Stimulated activated naive CD4-positive, alpha-beta T cell (primary cell): ENCODE measurements at regions not wholly inside any gene's neighbourhood (a gene's known extent, or its start where the extent isn't known, plus 50 kb on each side); places are given as distances from the start of the nearest gene placed in this dataset.
"Not testable (repeated sequence)": the region's sequence is repeated elsewhere in the genome, so short reads cannot be mapped to it uniquely, and the experiment has no call there.

Experiments used
- DNase-seq, 6 experiments: peaks; one replicate each; lab custom pipeline; 2025; lab: John Stamatoyannopoulos, UW

- DNase-seq, result no peak
Observed at GRCh38 chr2:186299610-186300009, 186.4 kb upstream of the ZC3H15 start.

- no peak for DNase-seq
Observed at GRCh38 chr2:186302263-186302662, 183.8 kb upstream of the ZC3H15 start.

- DNase-seq, result no peak
Observed at GRCh38 chr2:186303091-186303490, 183.0 kb upstream of the ZC3H15 start.

- no peak for DNase-seq
Observed at GRCh38 chr2:186304064-186304463, 182.0 kb upstream of the ZC3H15 start.

- no peak for DNase-seq
Observed at GRCh38 chr2:186306754-186307153, 179.3 kb upstream of the ZC3H15 start.

GRCh38 chr2:186307871-186308270 is 178.2 kb upstream of the ZC3H15 start:
- DNase-seq, result no peak

GRCh38 chr2:186308347-186308746 is 177.7 kb upstream of the ZC3H15 start:
- DNase-seq, result no peak

GRCh38 chr2:186309901-186310300 is 176.2 kb upstream of the ZC3H15 start:
- no peak for DNase-seq

GRCh38 chr2:186319105-186319504 is 167.0 kb upstream of the ZC3H15 start:
- DNase-seq, result no peak

- DNase-seq, result no peak
Observed at GRCh38 chr2:186325827-186326535, 160.1 kb upstream of the ZC3H15 start.

GRCh38 chr2:186327251-186327868 is 158.7 kb upstream of the ZC3H15 start:
- DNase-seq, result no peak

GRCh38 chr2:186328838-186329237 is 157.2 kb upstream of the ZC3H15 start:
- no peak for DNase-seq

GRCh38 chr2:186330050-186330449 is 156.0 kb upstream of the ZC3H15 start:
- no peak for DNase-seq

- DNase-seq, result no peak
Observed at GRCh38 chr2:186339716-186340115, 146.3 kb upstream of the ZC3H15 start.

GRCh38 chr2:186342029-186342428 is 144.0 kb upstream of the ZC3H15 start:
- DNase-seq, result no peak

GRCh38 chr2:186345745-186346144 is 140.3 kb upstream of the ZC3H15 start:
- no peak for DNase-seq

GRCh38 chr2:186346216-186346615 is 139.8 kb upstream of the ZC3H15 start:
- no peak for DNase-seq

- no peak for DNase-seq
Observed at GRCh38 chr2:186347472-186347871, 138.6 kb upstream of the ZC3H15 start.

GRCh38 chr2:186348200-186348599 is 137.9 kb upstream of the ZC3H15 start:
- DNase-seq, result no peak

GRCh38 chr2:186349508-186349907 is 136.6 kb upstream of the ZC3H15 start:
- no peak for DNase-seq

- not testable (repeated sequence) for DNase-seq
Observed at GRCh38 chr2:186354160-186354559, 131.9 kb upstream of the ZC3H15 start.

GRCh38 chr2:186365406-186365805 is 120.7 kb upstream of the ZC3H15 start:
- DNase-seq, result no peak

- no peak for DNase-seq
Observed at GRCh38 chr2:186379052-186379451, 107.0 kb upstream of the ZC3H15 start.

GRCh38 chr2:186380805-186381204 is 105.3 kb upstream of the ZC3H15 start:
- no peak for DNase-seq
